ENCODE measurements at regions not wholly inside any gene's neighbourhood (a gene's known extent, or its start where the extent isn't known, plus 50 kb on each side); places are given as distances from the start of the nearest gene placed in this dataset.

- TF ChIP-seq, protein P1, sequence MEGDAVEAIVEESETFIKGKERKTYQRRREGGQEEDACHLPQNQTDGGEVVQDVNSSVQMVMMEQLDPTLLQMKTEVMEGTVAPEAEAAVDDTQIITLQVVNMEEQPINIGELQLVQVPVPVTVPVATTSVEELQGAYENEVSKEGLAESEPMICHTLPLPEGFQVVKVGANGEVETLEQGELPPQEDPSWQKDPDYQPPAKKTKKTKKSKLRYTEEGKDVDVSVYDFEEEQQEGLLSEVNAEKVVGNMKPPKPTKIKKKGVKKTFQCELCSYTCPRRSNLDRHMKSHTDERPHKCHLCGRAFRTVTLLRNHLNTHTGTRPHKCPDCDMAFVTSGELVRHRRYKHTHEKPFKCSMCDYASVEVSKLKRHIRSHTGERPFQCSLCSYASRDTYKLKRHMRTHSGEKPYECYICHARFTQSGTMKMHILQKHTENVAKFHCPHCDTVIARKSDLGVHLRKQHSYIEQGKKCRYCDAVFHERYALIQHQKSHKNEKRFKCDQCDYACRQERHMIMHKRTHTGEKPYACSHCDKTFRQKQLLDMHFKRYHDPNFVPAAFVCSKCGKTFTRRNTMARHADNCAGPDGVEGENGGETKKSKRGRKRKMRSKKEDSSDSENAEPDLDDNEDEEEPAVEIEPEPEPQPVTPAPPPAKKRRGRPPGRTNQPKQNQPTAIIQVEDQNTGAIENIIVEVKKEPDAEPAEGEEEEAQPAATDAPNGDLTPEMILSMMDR (IDR thresholded peaks at IDR 0.05): no peak
- no peak for TF ChIP-seq POLR2A (IDR thresholded peaks at IDR 0.05)
- WGBS, 2 donors: 90 to 94% methylated on average over 4 of the region's 4 CpGs
- H3K4me1 ChIP-seq: peaks cover 4% of the 10 kb centered on the region
- no peak overlapping the region for H3K4me3 ChIP-seq
- no peaks in the 10 kb centered on the region for H3K9me3 ChIP-seq
- H3K27ac ChIP-seq: no peak overlapping the region
- DNase-seq (no peak), ATAC-seq (no peak)
- H3K27me3 ChIP-seq: no peaks in the 10 kb centered on the region
- intact Hi-C loops (cut with DNase I): no loop called here
- H3K36me3 ChIP-seq (replicated peaks in 1 of 2; ENCODE audit: insufficient read depth in 1 of 2, low read depth in 2 of 2): no peaks in the 10 kb centered on the region
These were observed 111.6 kb upstream of the FGGY start for GRCh38 chr1:59185163-59185860.

DNA sequence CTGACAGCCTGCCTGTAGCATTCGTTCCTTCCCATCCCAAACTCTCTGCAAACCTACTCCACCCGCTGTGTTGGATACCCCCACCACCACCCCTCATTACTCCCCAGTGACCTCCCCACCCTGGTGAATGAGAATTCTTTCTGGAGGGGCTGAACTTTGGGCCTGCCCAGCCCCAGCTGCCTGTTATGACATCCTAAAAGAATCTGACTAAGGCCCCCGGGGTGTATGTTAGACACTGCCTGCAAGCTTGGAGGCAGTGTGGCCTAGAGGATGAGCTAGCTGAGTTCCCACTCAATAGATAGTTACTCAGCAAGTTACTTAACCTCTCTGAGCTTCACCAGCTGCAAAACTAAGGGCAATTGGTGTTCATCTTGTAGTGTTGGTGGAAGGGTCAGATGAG is 110.2 kb upstream of the FGGY start:
- no peaks in the 10 kb centered on the region for H3K9me3 ChIP-seq
- H3K27me3 ChIP-seq: no peaks in the 10 kb centered on the region
- no peak for TF ChIP-seq POLR2A (IDR thresholded peaks at IDR 0.05)
- TF ChIP-seq, protein P1 (IDR thresholded peaks at IDR 0.05): no peak
- intact Hi-C loops (cut with DNase I): no loop called here
- WGBS, 2 donors: 70 to 74% methylated on average over 3 of the region's 3 CpGs
- DNase-seq (no peak), ATAC-seq (no peak)
- no peaks in the 10 kb centered on the region for H3K36me3 ChIP-seq (replicated peaks in 1 of 2; ENCODE audit: insufficient read depth in 1 of 2, low read depth in 2 of 2)
- no peak overlapping the region for H3K27ac ChIP-seq
- no peaks in the 10 kb centered on the region for H3K4me1 ChIP-seq
- no peak overlapping the region for H3K4me3 ChIP-seq

DNA sequence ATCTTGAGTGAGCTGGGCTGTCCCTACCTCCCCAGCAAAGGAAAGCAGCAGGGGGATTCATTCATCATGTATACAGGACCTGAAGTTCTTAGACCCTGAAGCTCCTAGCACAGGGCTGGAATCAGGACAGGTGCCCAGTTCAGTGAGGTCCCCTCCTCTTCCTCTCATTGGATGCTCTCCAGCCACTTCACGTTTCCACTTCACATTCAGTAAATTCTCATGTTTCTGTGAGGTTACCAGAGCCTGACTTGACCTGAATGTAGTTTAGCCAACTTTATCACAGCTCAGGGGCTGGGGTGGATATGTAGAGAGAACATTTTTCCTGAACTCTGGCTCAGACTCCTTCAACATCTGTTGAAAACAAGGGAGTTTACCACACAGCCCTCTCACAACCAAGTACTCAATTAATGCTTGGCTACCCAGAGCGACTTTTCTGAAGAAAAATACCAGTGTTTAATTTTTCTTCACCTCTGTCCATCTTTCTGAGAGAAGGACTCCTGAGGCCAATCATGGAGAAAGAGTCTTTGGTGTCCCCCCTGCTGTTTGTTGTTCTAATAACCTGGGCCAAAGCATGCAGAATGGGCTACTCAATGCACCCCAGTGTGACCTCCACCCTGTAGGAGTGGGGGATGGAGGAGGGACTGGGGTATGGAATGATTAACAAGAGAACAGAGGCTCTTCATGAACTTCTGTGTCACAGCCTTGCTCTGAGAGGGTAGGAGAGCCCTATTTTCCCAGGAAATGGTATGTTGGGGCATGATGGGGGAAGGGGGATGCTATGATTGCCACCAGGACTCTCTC is 108.3 kb upstream of the FGGY start:
- ATAC-seq (no peak), DNase-seq (no peak)
- no peak overlapping the region for H3K4me3 ChIP-seq
- intact Hi-C loops (cut with DNase I): no loop called here
- no peaks in the 10 kb centered on the region for H3K27me3 ChIP-seq
- 50 to 85% methylated on average over 2 of the region's 2 CpGs for WGBS, 2 donors
- no peaks in the 10 kb centered on the region for H3K9me3 ChIP-seq
- H3K4me1 ChIP-seq: no peaks in the 10 kb centered on the region
- no peaks in the 10 kb centered on the region for H3K36me3 ChIP-seq (replicated peaks in 1 of 2; ENCODE audit: insufficient read depth in 1 of 2, low read depth in 2 of 2)
- H3K27ac ChIP-seq: no peak overlapping the region
- TF ChIP-seq, protein P1 (IDR thresholded peaks at IDR 0.05): no peak
- TF ChIP-seq POLR2A (IDR thresholded peaks at IDR 0.05): no peak

DNA sequence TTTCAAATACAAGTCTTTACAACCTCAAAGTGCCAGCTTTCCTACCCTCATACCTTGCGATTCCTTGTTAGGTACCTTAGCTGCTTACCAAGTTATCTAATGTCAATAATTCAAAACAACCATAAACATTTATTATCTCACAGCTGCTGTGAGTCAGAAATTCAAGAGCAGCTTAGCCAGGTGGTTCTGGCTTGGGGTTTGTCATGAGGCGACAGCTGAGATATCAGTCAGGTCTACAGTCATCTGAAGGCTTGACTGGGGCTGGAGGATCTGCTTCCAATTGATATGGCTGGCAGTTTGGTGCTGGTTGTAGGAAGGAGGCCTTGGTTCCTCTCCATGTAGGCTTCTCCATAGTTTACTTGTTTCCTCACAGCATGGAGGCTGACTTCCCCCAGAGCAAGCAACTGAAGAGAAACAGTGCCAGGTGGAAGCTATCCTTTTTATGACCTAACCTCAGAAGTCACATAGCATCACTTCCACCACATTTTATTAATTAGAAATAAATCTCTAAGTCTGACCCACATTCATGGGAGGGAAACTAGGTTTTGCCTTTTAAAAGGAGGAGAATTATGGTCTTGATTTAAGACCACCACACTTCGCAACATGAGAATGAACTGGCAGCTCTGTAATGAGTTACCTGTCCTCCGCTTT is 103.3 kb upstream of the FGGY start:
- H3K27ac ChIP-seq: no peak overlapping the region
- no peaks in the 10 kb centered on the region for H3K27me3 ChIP-seq
- H3K9me3 ChIP-seq: no peaks in the 10 kb centered on the region
- DNase-seq (no peak), ATAC-seq (no peak)
- intact Hi-C loops (cut with DNase I): no loop called here
- no peaks in the 10 kb centered on the region for H3K36me3 ChIP-seq (replicated peaks in 1 of 2; ENCODE audit: insufficient read depth in 1 of 2, low read depth in 2 of 2)
- 44 to 48% methylated on average over 4 of the region's 4 CpGs for WGBS, 2 donors
- no peaks in the 10 kb centered on the region for H3K4me1 ChIP-seq
- TF ChIP-seq, protein P1 (IDR thresholded peaks at IDR 0.05): no peak
- no peak for TF ChIP-seq POLR2A (IDR thresholded peaks at IDR 0.05)
- H3K4me3 ChIP-seq: no peak overlapping the region
